Dedifferentiated amniotic fluid mesenchymal stem cell (primary cell): ENCODE measurements at regions not wholly inside any gene's neighbourhood (a gene's known extent, or its start where the extent isn't known, plus 50 kb on each side); places are given as distances from the start of the nearest gene placed in this dataset.

Experiments used
- DNase-seq: peaks from one replicate; pipeline ENCODE4 v3.0.0-alpha.2; 2016; ENCODE audit errors: extremely low spot score

DNA sequence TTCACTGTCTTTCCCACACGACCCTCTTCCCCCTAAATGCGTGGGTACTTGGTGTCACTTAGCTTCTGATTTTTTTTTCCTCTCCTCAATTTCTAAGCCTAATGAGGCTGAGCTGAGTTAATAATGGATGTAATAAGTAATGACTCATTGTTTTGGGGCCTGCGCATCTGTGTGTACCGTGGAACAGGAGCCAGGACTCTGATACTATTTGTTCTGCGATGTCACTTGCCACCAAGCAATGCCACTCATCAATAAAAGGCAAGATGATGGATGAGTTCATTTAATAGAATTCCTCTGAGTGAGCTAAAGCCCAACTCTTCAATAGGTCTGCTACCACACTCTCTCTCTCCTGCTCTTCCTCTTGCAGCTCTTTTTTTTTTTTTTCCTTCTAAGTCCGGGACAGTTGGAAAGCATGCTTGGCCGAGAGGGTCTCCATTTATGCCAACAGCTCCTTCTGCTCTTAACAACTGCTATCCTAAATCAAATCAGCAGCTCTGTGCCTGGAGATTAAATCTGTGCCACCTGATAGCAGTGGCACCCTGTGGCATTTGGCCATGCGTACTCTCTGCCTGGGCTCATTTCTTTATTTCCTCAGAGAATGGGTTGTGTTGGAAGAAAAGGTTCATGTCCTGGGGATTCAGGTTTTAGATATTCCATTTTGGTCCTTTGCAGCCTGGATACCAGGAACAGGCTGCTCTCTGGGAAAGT, 1284.2 kb upstream of the PIK3C3 start:
- no peak for DNase-seq

DNA sequence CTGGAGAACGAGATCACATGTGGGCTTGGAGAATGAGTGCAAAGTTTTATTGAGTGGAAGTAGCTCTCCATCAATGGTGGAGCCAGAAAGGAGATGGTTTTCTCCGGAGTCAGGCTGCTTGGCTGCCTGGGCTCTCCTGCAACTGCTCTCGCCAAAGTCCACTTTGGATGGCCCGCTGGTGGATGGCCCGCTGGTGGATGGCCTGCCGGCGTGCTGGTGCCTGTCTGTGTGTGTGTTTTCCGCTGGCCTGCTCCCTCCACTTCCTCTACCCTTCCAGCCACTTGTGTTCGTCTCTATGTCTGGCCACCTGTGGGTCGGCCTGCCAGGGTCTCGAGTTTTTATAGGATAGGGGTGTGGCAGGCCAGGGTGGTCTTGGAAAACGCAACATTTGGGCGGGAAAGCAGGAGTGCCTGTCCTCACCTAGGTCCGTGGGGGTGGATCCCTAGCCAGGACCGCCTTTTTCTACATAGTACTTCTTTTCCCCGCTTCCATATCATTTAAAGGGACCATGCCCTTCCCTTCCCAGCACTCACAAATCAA, 1292.1 kb upstream of the PIK3C3 start:
- no peak for DNase-seq

GRCh38 chr18:40653682-40654081, 1301.4 kb upstream of the PIK3C3 start:
- no peak for DNase-seq

DNA sequence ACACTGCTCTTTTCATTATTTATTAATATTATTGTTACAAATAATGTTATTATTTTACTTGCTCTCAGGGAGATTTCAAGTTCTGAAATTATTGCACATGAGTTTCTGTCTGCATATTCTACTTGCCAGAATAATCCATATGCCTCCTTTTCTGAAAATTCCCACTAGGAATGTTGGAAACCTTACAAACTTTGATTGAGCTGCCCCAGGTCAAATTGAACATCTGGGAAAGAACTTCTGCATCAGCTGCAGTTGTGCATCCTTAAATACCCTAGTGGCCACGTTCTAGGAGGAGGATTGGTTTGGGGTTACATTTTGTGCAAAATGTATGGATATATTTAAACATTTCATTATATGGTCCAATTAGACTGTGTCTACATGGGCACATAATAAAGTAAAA, 1302.7 kb upstream of the PIK3C3 start:
- DNase-seq = no peak

DNA sequence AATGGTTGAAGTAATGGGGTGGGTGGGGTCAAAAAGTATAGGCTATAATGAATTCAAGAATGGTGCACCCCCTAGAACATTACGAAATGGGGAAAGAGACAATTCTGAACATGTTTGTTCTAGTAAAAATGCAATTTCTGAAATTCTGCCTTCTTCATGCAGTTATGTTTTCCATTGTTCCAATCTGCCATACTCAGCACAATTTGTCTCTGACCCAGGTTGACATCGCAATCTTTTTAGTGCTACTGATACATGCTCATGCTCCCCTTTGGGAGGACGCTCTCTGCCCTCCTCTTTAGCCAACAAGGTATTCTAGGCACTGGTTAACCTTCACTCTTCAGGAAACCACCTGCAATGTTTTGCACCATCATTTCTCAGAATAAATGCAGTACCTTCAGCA, 1303.9 kb upstream of the PIK3C3 start:
- no peak for DNase-seq

DNA sequence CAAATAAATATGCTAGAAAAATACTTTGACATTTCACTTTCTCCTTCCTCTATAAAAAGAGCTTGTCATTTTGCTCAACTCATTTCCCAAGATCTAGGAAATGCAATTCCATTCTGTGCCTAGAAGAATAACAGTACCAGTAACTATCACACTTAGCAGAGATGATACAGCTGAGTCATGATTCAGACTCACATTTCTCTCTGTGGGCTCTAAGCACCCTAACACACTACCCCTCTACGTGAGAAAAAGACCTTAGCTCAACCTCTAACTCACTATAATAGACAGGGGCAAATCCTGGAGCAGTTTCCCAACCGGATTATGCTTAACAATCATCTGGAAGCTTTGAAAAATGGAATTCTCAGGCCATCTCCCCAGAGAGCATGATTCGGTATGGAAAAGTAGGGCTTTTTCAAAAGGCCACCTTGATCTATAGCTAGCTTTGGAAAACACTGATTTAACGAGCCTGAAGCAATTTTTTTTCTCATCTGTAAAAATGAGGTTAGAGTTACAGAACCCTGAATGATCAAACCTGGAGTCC, 1312.3 kb upstream of the PIK3C3 start:
- DNase-seq = no peak

GRCh38 chr18:40631319-40631718, 1323.7 kb upstream of the PIK3C3 start:
- DNase-seq = no peak

DNA sequence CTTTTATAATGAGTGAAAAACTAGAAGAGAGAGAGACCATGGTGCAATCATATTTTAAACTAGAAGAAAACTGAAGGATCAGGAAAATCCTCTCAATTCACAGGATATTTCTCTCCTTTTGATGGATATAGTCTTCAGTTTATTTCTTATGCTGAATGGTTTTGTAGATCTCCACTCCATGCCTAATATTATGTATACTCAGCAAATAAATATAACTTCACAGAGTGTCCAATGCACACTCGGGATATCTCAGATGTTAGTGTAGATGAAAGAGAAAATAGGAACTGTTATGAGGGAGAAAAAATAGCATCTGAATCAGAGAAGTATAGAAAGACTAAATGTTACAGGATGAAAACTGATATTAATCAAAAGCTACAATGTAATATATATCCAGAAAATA, 1324.5 kb upstream of the PIK3C3 start:
- DNase-seq = no peak

- no peak for DNase-seq
These were observed 1330.1 kb upstream of the PIK3C3 start for GRCh38 chr18:40624959-40625358.

- no peak for DNase-seq
These were observed 1341.3 kb upstream of the PIK3C3 start for GRCh38 chr18:40613721-40614120.

- DNase-seq = no peak
These were observed 1342.7 kb upstream of the PIK3C3 start for GRCh38 chr18:40612356-40612755.

GRCh38 chr18:40608226-40608625, 1346.8 kb upstream of the PIK3C3 start:
- no peak for DNase-seq

DNA sequence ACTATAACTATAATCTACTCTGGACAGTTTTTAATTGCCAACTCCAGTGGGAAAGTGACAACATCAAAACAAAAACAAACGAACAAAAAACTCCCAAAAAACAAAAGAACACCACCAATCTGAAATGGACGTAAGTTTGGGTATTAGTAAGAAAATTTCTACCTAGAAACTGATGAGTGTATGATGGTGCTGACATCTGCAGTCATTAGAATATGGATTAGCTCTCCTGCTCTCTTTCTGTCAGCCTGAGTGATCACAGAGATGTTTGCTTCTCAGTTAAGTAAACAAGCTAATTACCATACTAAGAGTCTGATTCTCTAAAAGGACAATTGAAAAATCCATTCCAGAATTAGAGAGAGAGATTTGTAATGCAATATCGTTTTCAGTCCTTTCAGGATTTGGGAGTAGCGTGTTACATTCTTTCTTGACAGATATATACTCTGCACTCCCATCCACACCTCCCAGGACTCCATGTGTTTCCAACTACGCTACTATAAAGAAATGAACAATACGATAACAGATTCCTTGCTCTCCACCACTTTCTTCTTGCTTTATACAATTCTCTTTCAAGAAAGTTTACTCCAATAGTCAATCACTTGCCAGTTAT, 1347.4 kb upstream of the PIK3C3 start:
- DNase-seq = no peak

DNA sequence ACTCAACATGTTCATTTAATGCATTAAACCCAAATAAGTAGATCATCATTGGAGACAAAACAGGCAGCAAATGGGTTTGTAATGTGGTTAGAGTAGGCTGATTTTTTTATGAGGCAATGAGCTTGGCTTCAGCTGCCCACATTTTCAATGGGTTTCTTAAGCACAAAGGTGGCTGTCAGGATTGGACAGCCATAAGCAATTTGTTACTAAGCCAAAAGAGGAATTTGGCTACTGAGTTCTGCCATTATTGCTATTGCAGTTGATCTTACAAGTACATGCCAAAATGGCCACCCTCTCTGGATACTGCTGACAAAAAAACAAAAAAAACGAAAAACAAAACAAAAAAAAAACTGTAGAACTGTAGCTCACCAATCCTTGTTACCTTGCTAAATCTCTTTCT, 1348.0 kb upstream of the PIK3C3 start:
- no peak for DNase-seq

- DNase-seq = no peak
These were observed 1371.4 kb upstream of the PIK3C3 start for GRCh38 chr18:40583671-40584070.

- DNase-seq = no peak
These were observed 1372.9 kb upstream of the PIK3C3 start for GRCh38 chr18:40582105-40582504.

GRCh38 chr18:40577981-40578365, 1377.1 kb upstream of the PIK3C3 start:
- DNase-seq = no peak

GRCh38 chr18:40577239-40577980, 1377.6 kb upstream of the PIK3C3 start:
- no peak for DNase-seq

GRCh38 chr18:40576507-40577115, 1378.4 kb upstream of the PIK3C3 start:
- DNase-seq = no peak

GRCh38 chr18:40570615-40571014, 1384.4 kb upstream of the PIK3C3 start:
- DNase-seq = no peak

DNA sequence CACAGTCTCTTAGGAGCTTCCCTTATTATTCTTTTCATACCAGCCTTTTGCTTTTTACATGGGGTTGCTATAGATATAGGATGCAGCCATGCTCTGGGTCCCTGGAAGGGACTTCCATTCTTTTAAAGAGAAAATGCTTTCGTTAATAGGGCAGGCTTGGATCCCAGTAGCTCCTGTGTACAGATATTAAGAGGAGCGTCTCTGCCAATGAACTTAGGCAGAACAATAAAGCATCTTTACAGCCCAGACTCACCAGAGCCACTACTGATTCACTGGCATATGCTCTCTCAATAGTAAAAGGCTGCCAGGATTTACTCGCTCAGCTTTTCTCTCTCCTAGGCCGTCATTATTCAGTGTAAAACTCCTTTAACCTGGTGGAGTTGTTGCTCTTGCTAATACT, 1385.4 kb upstream of the PIK3C3 start:
- DNase-seq = no peak

DNA sequence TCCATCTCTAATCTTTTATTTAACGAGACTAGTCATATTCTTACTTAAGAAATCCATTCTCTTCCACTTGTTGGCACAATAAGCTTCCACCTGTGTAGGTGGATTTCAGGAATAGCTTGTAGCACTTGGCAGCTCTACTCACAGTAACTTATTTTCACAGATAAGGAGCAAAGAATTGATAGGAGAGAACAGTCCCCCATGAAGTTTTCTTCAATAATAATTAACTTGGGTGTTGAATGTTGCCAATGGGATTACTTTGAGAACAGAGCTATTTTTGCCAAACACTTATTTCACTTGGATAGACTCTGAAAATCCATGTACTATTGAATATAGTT, 1388.6 kb upstream of the PIK3C3 start:
- DNase-seq = no peak
